H1 (cell line): ENCODE measurements at regions not wholly inside any gene's neighbourhood (a gene's known extent, or its start where the extent isn't known, plus 50 kb on each side); places are given as distances from the start of the nearest gene placed in this dataset.

Source experiments
- CTCF ChIA-PET: fragments of 300-600 bp; sonication (Branson Sonifier 250); formaldehyde crosslinking; loops from one replicate; lab custom pipeline; 2021; ENCODE audit not compliant: partially characterized antibody; lab: Charles Lee
- POLR2A ChIA-PET: fragments of 300-600 bp; sonication (Branson Sonifier 250); formaldehyde crosslinking; loops from one replicate; lab custom pipeline; 2021; ENCODE audit warnings: inconsistent platforms; ENCODE audit not compliant: partially characterized antibody; lab: Charles Lee
- DNase-seq, 2 experiments: peaks; one replicate each; pipeline versions ENCODE4 v3.0.0 to v3.0.0-alpha.2; 2010 to 2022; ENCODE audit warnings: low spot score in 2 of 2, low read depth in 1 of 2, mixed read lengths in 1 of 2
- FAIRE-seq: peaks from 2 replicates; lab custom pipeline; 2011; peaks lifted over from hg19 to GRCh38; lab: Jason Lieb, UNC
- H2AFZ ChIP-seq: 2 replicates; pipeline ENCODE4 v1.8.1; 2012; ENCODE audit warnings: low read length, inconsistent platforms
- H2AK5ac ChIP-seq: 2 replicates; pipeline ENCODE4 v1.6.1; 2013; ENCODE audit warnings: low read depth, low read length
- H2BK120ac ChIP-seq: replicated peaks from 2 replicates; pipeline ENCODE3; 2013; ENCODE audit warnings: low read depth, low read length, inconsistent platforms
- H2BK12ac ChIP-seq: 2 replicates; pipeline ENCODE4 v1.6.1; 2013; ENCODE audit warnings: low read depth, low read length
- H2BK15ac ChIP-seq: 2 replicates; pipeline ENCODE4 v1.6.1; 2013; ENCODE audit warnings: low read length
- H2BK20ac ChIP-seq: 2 replicates; pipeline ENCODE4 v1.6.1; 2013; ENCODE audit warnings: low read length
- H2BK5ac ChIP-seq: 2 replicates; pipeline ENCODE4 v1.6.1; 2013; ENCODE audit warnings: low read depth, low read length
- H3K14ac ChIP-seq: 2 replicates; pipeline ENCODE4 v1.6.1; 2013; ENCODE audit warnings: inconsistent platforms; ENCODE audit not compliant: insufficient read length
- H3K18ac ChIP-seq: 2 replicates; pipeline ENCODE4 v1.6.1; 2013; ENCODE audit warnings: low read length; ENCODE audit errors: extremely low read depth
- H3K23ac ChIP-seq: 2 replicates; pipeline ENCODE4 v1.6.1; 2013; ENCODE audit warnings: inconsistent platforms; ENCODE audit not compliant: insufficient read length
- H3K23me2 ChIP-seq: 2 replicates; pipeline ENCODE4 v1.6.1; 2013; ENCODE audit warnings: low read depth, low read length
- H3K27ac ChIP-seq: 2 replicates; pipeline ENCODE4 v1.6.1; 2011; ENCODE audit warnings: low read depth, low read length, inconsistent platforms
- H3K27me3 ChIP-seq, 4 experiments: replicated peaks in 1 of 4; 1 replicate in 1 of 4; 2 replicates in 3 of 4; pipeline versions ENCODE4 v1.6.1 to v1.8.1; 2011 to 2013; ENCODE audit warnings: low read length in 3 of 4, mild to moderate bottlenecking in 3 of 4, inconsistent platforms in 2 of 4, mixed read lengths in 2 of 4, moderate library complexity in 1 of 4; ENCODE audit not compliant: control insufficient read depth in 3 of 4, insufficient read depth in 3 of 4; ENCODE audit errors: extremely low read depth in 1 of 4
- H3K36me3 ChIP-seq, 4 experiments: 2 replicates each; pipeline versions ENCODE4 v1.6.1 to v1.8.1; 2011 to 2013; ENCODE audit warnings: mild to moderate bottlenecking in 4 of 4, low read length in 3 of 4, moderate library complexity in 2 of 4, control low read depth in 1 of 4, inconsistent platforms in 1 of 4; ENCODE audit not compliant: insufficient read depth in 4 of 4, control insufficient read depth in 2 of 4
- H3K4ac ChIP-seq: replicated peaks from 2 replicates; pipeline ENCODE3; 2013; ENCODE audit warnings: low read length, low read depth, mixed read lengths, inconsistent platforms; ENCODE audit not compliant: insufficient read length
- H3K4me1 ChIP-seq, 4 experiments: replicated peaks in 1 of 4; 1 replicate in 1 of 4; 2 replicates in 3 of 4; pipeline versions ENCODE4 v1.6.1 to v1.8.1; 2011 to 2013; ENCODE audit warnings: low read length in 3 of 4, inconsistent platforms in 2 of 4, mixed read lengths in 1 of 4; ENCODE audit not compliant: insufficient read depth in 4 of 4, control insufficient read depth in 3 of 4
- H3K4me2 ChIP-seq, 2 experiments: 2 replicates each; pipeline versions ENCODE4 v1.6.1 to v1.8.1; 2011 to 2013; ENCODE audit warnings: low read depth in 2 of 2, low read length in 2 of 2, control low read depth in 1 of 2, inconsistent platforms in 1 of 2, mild to moderate bottlenecking in 1 of 2; ENCODE audit not compliant: insufficient read depth in 1 of 2
- H3K4me3 ChIP-seq, 4 experiments: fragments of 200-600, 300-600 bp in 1 of 4; sonication (generic), shearing (Covaris generic), sonication (Bioruptor Twin) in 1 of 4; 2 replicates each; pipeline versions ENCODE4 v1.5.1 to v1.8.1; 2011 to 2016; ENCODE audit warnings: low read length in 4 of 4, low read depth in 3 of 4, control low read depth in 2 of 4, inconsistent platforms in 2 of 4, mild to moderate bottlenecking in 2 of 4, mixed read lengths in 1 of 4, moderate library complexity in 1 of 4; ENCODE audit not compliant: insufficient read depth in 2 of 4; ENCODE audit errors: extremely low read depth in 1 of 4
- H3K56ac ChIP-seq: replicated peaks from 2 replicates; pipeline ENCODE3; 2013; ENCODE audit warnings: low read depth, mild to moderate bottlenecking, mixed read lengths, low read length, inconsistent platforms; ENCODE audit not compliant: insufficient read length
- H3K79me1 ChIP-seq: 2 replicates; pipeline ENCODE4 v1.6.1; 2013; ENCODE audit warnings: low read depth, low read length, control low read depth
- H3K79me2 ChIP-seq, 2 experiments: 2 replicates each; pipeline versions ENCODE4 v1.6.1 to v1.8.1; 2012 to 2013; ENCODE audit warnings: low read length in 2 of 2, mild to moderate bottlenecking in 2 of 2, inconsistent platforms in 1 of 2; ENCODE audit not compliant: insufficient read depth in 2 of 2, control insufficient read depth in 1 of 2
- H3K9ac ChIP-seq, 4 experiments: replicated peaks in 1 of 4; 1 replicate in 1 of 4; 2 replicates in 3 of 4; pipeline versions ENCODE4 v1.6.1 to v1.8.1; 2011 to 2013; ENCODE audit warnings: low read depth in 3 of 4, low read length in 3 of 4, control low read depth in 2 of 4, mild to moderate bottlenecking in 2 of 4, moderate library complexity in 2 of 4, inconsistent platforms in 1 of 4; ENCODE audit errors: extremely low read depth in 1 of 4
- H3K9me3 ChIP-seq, 2 experiments: 2 replicates each; pipeline versions ENCODE4 v1.6.1 to v1.8.1; 2012 to 2013; ENCODE audit warnings: mild to moderate bottlenecking in 2 of 2, moderate library complexity in 2 of 2, control low read depth in 1 of 2, inconsistent platforms in 1 of 2, low read depth in 1 of 2, low read length in 1 of 2, mixed read lengths in 1 of 2; ENCODE audit not compliant: insufficient read depth in 2 of 2
- H4K20me1 ChIP-seq, 2 experiments: replicated peaks in 1 of 2; 2 replicates each; pipeline versions ENCODE3 to v1.8.1; 2011 to 2013; ENCODE audit warnings: inconsistent platforms in 2 of 2, low read length in 2 of 2, mild to moderate bottlenecking in 1 of 2; ENCODE audit not compliant: insufficient read depth in 2 of 2, control insufficient read depth in 1 of 2
- H4K5ac ChIP-seq: 2 replicates; pipeline ENCODE4 v1.6.1; 2013; ENCODE audit warnings: low read length, low read depth, mixed read lengths, inconsistent platforms; ENCODE audit not compliant: insufficient read length
- H4K8ac ChIP-seq: 2 replicates; pipeline ENCODE4 v1.8.0; 2013; ENCODE audit warnings: mild to moderate bottlenecking, moderate library complexity, low read length, inconsistent platforms; ENCODE audit not compliant: insufficient read depth; ENCODE audit errors: extremely low read depth
- H4K91ac ChIP-seq: replicated peaks from 2 replicates; pipeline ENCODE3; 2013; ENCODE audit warnings: low read length, mixed read lengths, inconsistent platforms; ENCODE audit not compliant: insufficient read length
- GABPA ChIP-seq: IDR thresholded peaks from 2 replicates; pipeline ENCODE4 v1.6.1; 2011; ENCODE audit warnings: mild to moderate bottlenecking, low read length, moderate library complexity, borderline replicate concordance; ENCODE audit not compliant: insufficient read depth
- HDAC6 ChIP-seq: IDR thresholded peaks from one replicate; pipeline ENCODE4 v1.7.1; 2012; ENCODE audit warnings: low read depth, mild to moderate bottlenecking, inconsistent platforms, low read length, moderate library complexity
- JUN ChIP-seq: IDR thresholded peaks from 2 replicates; pipeline ENCODE4 v1.6.1; 2011; ENCODE audit warnings: low read depth, mild to moderate bottlenecking, improper control_type of control experiment, low read length
- MAFK ChIP-seq: IDR thresholded peaks from 2 replicates; pipeline ENCODE4 v1.6.1; 2012; ENCODE audit warnings: low read depth, mild to moderate bottlenecking, improper control_type of control experiment, low read length
- POLR2AphosphoS5 ChIP-seq: IDR thresholded peaks from 2 replicates; pipeline ENCODE4 v1.6.1; 2011; ENCODE audit warnings: low read depth, low read length
- RAD21 ChIP-seq, 2 experiments: IDR thresholded peaks in 1 of 2; conservative IDR thresholded peaks in 1 of 2; 2 replicates each; pipeline ENCODE4 v1.6.1; 2011; ENCODE audit warnings: low read depth in 2 of 2, low read length in 2 of 2, improper control_type of control experiment in 1 of 2, inconsistent platforms in 1 of 2, mild to moderate bottlenecking in 1 of 2, moderate library complexity in 1 of 2
- RXRA ChIP-seq: IDR thresholded peaks from 2 replicates; pipeline ENCODE4 v1.6.1; 2011; ENCODE audit warnings: low read depth, mild to moderate bottlenecking, low read length, moderate library complexity; ENCODE audit not compliant: insufficient read depth
- SP2 ChIP-seq: IDR thresholded peaks from 2 replicates; pipeline ENCODE4 v1.6.1; 2012; ENCODE audit warnings: mild to moderate bottlenecking, low read length, inconsistent platforms
- TEAD4 ChIP-seq: IDR thresholded peaks from 2 replicates; pipeline ENCODE4 v1.6.1; 2012; ENCODE audit warnings: low read depth, low read length, inconsistent platforms, mixed read lengths
- WGBS, 2 experiments: shearing (Covaris generic) in 1 of 2; methylation state at CpG; one replicate each; pipeline versions ENCODE4 v1.1.6 to v1.1.7; 2013 to 2015; ENCODE audit warnings: low lambda C conversion rate in 2 of 2, mixed read lengths in 2 of 2, inconsistent platforms in 1 of 2, low coverage in 1 of 2, missing lambda C conversion rate in 1 of 2; ENCODE audit not compliant: insufficient replicate concordance in 2 of 2, insufficient coverage in 1 of 2, insufficient read length in 1 of 2; ENCODE audit errors: extremely low coverage in 1 of 2, missing lambda C conversion rate in 1 of 2; 5-methylcytosine and 5-hydroxymethylcytosine counted together

DNA sequence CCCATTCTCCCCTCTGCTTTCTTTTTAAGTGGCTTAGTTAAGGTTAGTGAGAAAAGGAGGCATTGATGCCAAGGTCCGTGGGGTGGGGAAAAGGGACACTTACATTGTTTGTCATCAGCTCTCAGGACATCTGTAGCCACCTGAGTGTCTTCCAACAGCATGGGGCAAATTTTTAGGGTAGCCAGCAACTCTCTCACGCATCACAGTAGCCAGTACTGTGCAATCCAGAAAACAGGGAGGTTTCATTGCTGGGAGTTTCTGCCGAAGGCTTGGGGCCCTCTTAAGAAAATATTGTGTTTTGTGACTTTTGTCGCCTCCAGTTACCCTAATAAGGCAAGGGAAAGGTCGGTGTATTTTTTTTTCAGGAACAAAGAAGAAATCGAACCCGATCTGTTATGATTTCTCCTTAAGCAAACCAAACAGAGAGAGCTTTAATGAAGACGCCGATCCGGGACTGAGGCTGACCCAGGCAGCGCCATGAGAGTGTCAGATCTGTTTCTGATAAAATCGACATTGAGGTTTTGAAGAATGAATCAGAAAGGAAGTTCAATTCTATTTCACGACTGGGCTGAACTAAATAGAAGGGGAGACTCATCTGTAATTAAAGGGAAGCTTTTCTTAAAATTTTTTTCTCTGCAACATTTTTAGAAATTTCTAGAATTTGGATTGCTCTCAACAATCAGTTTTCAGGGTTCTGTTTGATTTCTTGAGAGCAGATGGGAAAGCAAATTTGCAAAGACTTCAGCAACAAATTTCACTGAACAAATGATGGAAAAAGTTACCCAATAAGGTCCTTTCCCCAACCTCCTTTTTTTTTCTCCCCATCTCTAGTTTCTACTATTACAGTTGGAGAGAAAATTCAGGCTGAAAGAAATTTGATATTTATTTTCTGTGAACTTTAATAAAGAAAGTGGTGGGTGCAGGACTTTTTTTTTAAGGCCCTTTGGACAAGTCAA lies 144.7 kb upstream of the IRX3 start:
- H3K23ac ChIP-seq = no peak overlapping the region
- no peak overlapping the region for H2BK120ac ChIP-seq
- H2BK5ac ChIP-seq = no peak overlapping the region
- H4K91ac ChIP-seq = no peak overlapping the region
- no peak overlapping the region for H2AFZ ChIP-seq
- H2BK15ac ChIP-seq = no peak overlapping the region
- H4K5ac ChIP-seq = no peak overlapping the region
- DNase-seq (no peak), FAIRE-seq (no peak)
- peaks cover 0 to 8% (median 2%) of the 10 kb centered on the region in 4 experiments; a peak in 3 of 7 replicates for H3K27me3 ChIP-seq
- POLR2A ChIA-PET = no interaction called here
- H3K9me3 ChIP-seq = 0 out of 4 replicates have a peak, but pooled peaks cover 0 to 9% of the 10 kb centered on the region in 2 experiments
- H3K4me1 ChIP-seq = peaks cover 0 to 3% (median 0%) of the 10 kb centered on the region in 4 experiments; a peak in 3 of 7 replicates
- no peak overlapping the region for H3K27ac ChIP-seq
- no peaks in the 10 kb centered on the region for H4K20me1 ChIP-seq
- H3K4me3 ChIP-seq = no peak overlapping the region
- no peaks in the 10 kb centered on the region; the same call in 1 of the 2 replicates for H3K23me2 ChIP-seq
- no peak overlapping the region for H2BK20ac ChIP-seq
- H4K8ac ChIP-seq = no peak overlapping the region
- CTCF ChIA-PET = interaction anchor here (1.0 to 1.6 kb wide), 2 partner anchors 45 to 321 kb away, joined by 3 read pairs; no protein-coding TSS in a partner anchor
- no peak overlapping the region for H3K4ac ChIP-seq
- H2BK12ac ChIP-seq = no peak overlapping the region
- H3K4me2 ChIP-seq = no peak overlapping the region
- H3K14ac ChIP-seq = no peak overlapping the region
- 89% methylated on average over 13 of the region's 13 CpGs; no CpG with 5 or more reads in 1 of the 2 experiments for WGBS, 2 experiments
- H3K79me2 ChIP-seq = no peaks in the 10 kb centered on the region
- no peak overlapping the region for H3K56ac ChIP-seq
- no peak overlapping the region for H3K18ac ChIP-seq
- H3K9ac ChIP-seq = no peak overlapping the region
- TF ChIP-seq SP2 (no peak), GABPA (no peak), MAFK (no peak), RXRA (no peak), POLR2AphosphoS5 (no peak), JUN (no peak), HDAC6 (no peak), RAD21 (IDR thresholded peaks at IDR 0.05 in 1 of 2, conservative IDR thresholded peaks at IDR 0.05 in 1 of 2; ENCODE audit: low read depth in 2 of 2, low read length in 2 of 2) (no peak), TEAD4 (no peak)
- no peak overlapping the region for H2AK5ac ChIP-seq
- H3K79me1 ChIP-seq = no peaks in the 10 kb centered on the region
- no peaks in the 10 kb centered on the region for H3K36me3 ChIP-seq
